GM08714 (cell line): ENCODE measurements at regions not wholly inside any gene's neighbourhood (a gene's known extent, or its start where the extent isn't known, plus 50 kb on each side); places are given as distances from the start of the nearest gene placed in this dataset.

Experiments
- H3K4me3 ChIP-seq: fragments of 200-500 bp; sonication (Bioruptor generic); 2 replicates; pipeline ENCODE4 v1.5.1; 2014; ENCODE audit warnings: mild to moderate bottlenecking, low read length, inconsistent platforms
- ZNF274 ChIP-seq: IDR thresholded peaks from 2 replicates; pipeline ENCODE4 v1.6.1; 2012; ENCODE audit warnings: mild to moderate bottlenecking, low read depth, low read length

DNA sequence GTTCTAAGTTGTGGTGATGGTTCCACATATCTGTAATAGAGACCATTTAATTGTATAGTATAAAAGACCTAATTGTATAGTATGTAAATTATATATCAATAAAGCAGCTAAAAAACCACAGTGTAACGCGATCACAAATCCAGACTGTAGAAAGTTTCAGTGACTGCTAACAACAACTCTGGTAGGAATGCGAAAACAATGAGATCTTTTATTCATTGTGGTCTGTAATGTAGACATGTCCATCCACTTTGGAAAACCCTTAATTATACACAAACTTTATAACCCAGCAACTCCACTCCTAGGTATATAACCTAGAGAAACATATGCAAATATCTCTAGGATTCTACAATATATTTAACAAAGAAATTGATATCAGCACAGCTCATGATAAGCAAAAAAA, 549.5 kb downstream of the SLITRK1 start:
- H3K4me3 ChIP-seq, result no peak overlapping the region
- no peak for TF ChIP-seq ZNF274

- no peak overlapping the region for H3K4me3 ChIP-seq
- TF ChIP-seq ZNF274, result no peak
These were observed 555.2 kb downstream of the SLITRK1 start for GRCh38 chr13:83327091-83327490.

GRCh38 chr13:83325125-83325853, 557.0 kb downstream of the SLITRK1 start:
- no peak overlapping the region for H3K4me3 ChIP-seq
- TF ChIP-seq ZNF274, result no peak

- no peak for TF ChIP-seq ZNF274
- H3K4me3 ChIP-seq, result no peak overlapping the region
These were observed 570.2 kb downstream of the SLITRK1 start for GRCh38 chr13:83311886-83312577.

DNA sequence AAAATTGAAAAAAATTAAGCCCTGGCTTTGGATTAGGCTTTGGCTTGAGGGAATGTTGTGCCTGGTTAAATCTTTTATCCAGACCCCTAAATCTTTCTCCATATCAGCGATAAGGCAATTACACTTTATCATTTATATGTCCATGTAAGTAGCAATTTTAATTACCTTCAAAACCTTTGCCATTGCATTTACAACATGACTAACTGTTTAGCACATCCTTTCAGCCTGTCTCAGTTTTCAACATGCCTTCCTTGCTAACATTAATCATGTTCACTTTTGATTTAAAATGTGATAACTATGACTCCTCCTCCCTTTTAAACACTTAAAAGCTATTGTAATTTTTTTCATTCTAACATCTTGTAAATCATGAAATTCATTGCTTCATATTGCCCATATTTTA, 583.7 kb downstream of the SLITRK1 start:
- H3K4me3 ChIP-seq, result no peak overlapping the region
- no peak for TF ChIP-seq ZNF274

- no peak for TF ChIP-seq ZNF274
- no peak overlapping the region for H3K4me3 ChIP-seq
These were observed 584.5 kb downstream of the SLITRK1 start for GRCh38 chr13:83297586-83298290.

- TF ChIP-seq ZNF274, result no peak
- H3K4me3 ChIP-seq, result no peak overlapping the region
These were observed 586.6 kb downstream of the SLITRK1 start for GRCh38 chr13:83295686-83296085.

GRCh38 chr13:83286737-83287136, 595.5 kb downstream of the SLITRK1 start:
- H3K4me3 ChIP-seq, result no peak overlapping the region
- no peak for TF ChIP-seq ZNF274

DNA sequence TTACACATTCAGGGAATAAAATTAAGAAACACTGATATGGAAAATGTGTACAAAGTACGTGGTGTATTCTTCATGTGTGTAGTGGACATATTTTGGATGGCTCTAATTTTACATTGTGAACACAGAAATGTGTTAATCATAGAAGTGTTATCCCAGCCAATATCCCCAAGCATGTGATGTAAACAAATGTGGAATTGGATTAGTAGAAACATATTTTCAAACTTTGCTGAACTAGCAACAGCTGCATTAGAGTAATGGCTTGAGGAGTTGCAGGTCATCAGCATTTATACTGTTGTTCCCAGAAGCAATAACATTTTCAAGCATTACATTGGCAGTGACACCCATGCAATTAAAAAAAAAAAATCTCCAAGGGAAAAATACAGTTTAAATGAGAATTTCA, 600.6 kb downstream of the SLITRK1 start:
- no peak for TF ChIP-seq ZNF274
- no peak overlapping the region for H3K4me3 ChIP-seq

DNA sequence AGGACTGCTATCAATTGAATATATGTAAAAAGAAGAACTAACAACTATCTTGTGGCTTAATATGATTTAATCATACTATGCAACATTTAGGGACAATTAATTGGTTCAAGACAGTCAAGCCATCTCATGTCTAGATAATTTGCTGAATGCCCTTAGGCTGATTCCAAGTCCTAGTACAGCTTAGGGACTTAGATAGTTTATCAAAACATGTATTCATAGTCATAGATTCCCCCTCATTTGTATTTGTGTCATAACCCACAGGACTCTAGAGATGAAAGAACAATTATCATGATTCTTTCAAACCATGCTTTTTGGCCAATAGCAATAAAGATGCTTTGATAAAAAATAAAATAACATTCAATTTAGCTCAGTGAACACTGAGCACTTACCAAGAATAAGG, 607.6 kb downstream of the SLITRK1 start:
- H3K4me3 ChIP-seq, result no peak overlapping the region
- TF ChIP-seq ZNF274, result no peak

DNA sequence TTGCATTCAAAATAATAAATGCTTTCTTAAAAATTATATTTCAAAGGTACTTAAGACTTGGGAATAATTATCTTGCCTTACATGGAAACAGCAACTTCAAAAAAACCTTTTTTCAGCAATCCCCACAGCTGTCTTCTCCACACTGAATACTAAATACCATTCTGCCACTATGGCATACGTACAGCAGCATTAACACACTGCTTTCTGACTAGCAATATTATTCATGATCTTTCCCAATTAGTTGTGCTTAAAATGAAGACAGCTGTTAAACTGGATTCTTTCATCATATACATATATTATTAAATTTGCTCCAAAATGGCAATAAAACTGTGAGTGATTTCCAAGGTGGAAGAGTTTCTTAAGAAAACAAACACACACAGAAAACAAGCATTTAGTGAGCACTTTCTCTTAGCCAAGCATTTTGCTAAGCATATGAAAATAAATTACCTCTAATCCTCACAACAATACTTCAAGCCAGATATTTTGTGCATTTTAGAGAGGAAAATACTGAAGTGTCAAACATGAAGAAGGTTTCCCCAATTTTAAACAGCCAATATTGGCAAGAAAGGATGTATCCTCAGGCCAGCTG, 609.5 kb downstream of the SLITRK1 start:
- H3K4me3 ChIP-seq, result no peak overlapping the region
- TF ChIP-seq ZNF274, result no peak

- no peak overlapping the region for H3K4me3 ChIP-seq
- TF ChIP-seq ZNF274, result no peak
These were observed 610.2 kb downstream of the SLITRK1 start for GRCh38 chr13:83272076-83272475.

DNA sequence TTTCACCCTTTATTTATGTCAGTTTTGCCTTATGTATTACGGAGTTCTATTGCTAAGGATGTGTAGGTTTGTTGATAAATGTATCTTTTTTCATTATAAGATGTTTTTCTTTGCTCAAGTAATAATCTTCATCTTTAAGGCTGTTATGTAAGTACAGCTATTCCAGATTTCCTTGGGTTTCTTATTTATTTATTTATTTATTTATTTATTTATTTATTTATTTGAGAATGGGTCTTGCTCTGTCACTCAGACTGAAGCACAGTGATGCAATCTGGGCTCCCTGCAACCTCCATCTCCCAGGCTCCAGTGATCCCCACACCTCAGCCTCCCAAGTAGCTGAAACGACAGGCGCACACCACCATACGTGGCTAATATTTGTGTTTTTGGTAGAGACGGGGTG, 617.0 kb downstream of the SLITRK1 start:
- TF ChIP-seq ZNF274, result no peak
- no peak overlapping the region for H3K4me3 ChIP-seq

DNA sequence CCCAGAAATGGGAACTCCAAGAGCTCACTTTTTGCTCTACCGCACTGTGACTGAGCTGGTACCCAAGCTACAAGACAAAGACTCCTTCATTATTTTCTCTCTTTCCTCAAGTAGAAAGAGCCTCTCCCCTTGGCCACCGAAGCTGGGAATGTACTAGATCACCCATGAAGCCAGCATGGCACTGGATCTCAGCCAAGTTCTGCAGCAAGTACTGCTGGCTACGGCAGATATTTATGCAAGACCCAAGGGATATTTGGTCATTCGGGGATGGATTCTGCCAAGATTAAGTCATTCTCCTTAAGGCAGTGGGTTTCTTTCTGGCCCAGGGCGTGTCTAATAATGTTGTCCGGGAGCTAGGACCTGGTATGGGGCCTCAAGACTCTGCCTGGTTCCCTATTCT, 633.5 kb downstream of the SLITRK1 start:
- no peak for TF ChIP-seq ZNF274
- no peak overlapping the region for H3K4me3 ChIP-seq
